ENCODE measurements at regions not wholly inside any gene's neighbourhood (a gene's known extent, or its start where the extent isn't known, plus 50 kb on each side); places are given as distances from the start of the nearest gene placed in this dataset.
"Not testable (repeated sequence)": the region's sequence is repeated elsewhere in the genome, so short reads cannot be mapped to it uniquely, and the experiment has no call there.

- no peak for DNase-seq
Measured at GRCh38 chr6:15953152-15953880, 175.6 kb upstream of the MYLIP start.

- DNase-seq = no peak
Measured at GRCh38 chr6:15952231-15953151, 176.4 kb upstream of the MYLIP start.

- DNase-seq = no peak
Measured at GRCh38 chr6:15950962-15951569, 177.8 kb upstream of the MYLIP start.

GRCh38 chr6:15949982-15950381 is 178.9 kb upstream of the MYLIP start:
- no peak for DNase-seq

GRCh38 chr6:15948930-15949900 is 179.7 kb upstream of the MYLIP start:
- no peak for DNase-seq

- DNase-seq = no peak
Measured at GRCh38 chr6:15947923-15948322, 181.0 kb upstream of the MYLIP start.

GRCh38 chr6:15947436-15947835 is 181.4 kb upstream of the MYLIP start:
- no peak for DNase-seq

- no peak for DNase-seq
Measured at GRCh38 chr6:15946701-15947385, 182.0 kb upstream of the MYLIP start.

- DNase-seq = no peak
Measured at GRCh38 chr6:15945593-15946159, 183.2 kb upstream of the MYLIP start.

GRCh38 chr6:15943423-15943822 is 185.5 kb upstream of the MYLIP start:
- DNase-seq = no peak

- DNase-seq = no peak
Measured at GRCh38 chr6:15941168-15941567, 187.7 kb upstream of the MYLIP start.

GRCh38 chr6:15938107-15938506 is 190.8 kb upstream of the MYLIP start:
- DNase-seq = no peak

GRCh38 chr6:15937602-15938001 is 191.3 kb upstream of the MYLIP start:
- no peak for DNase-seq

- DNase-seq = no peak
Measured at GRCh38 chr6:15936503-15936902, 192.4 kb upstream of the MYLIP start.

GRCh38 chr6:15935661-15936060 is 193.2 kb upstream of the MYLIP start:
- DNase-seq = no peak

- not testable (repeated sequence) for DNase-seq
Measured at GRCh38 chr6:15931697-15932096, 197.2 kb upstream of the MYLIP start.

- DNase-seq = no peak
Measured at GRCh38 chr6:15930207-15930606, 198.7 kb upstream of the MYLIP start.

- DNase-seq = no peak
Measured at GRCh38 chr6:15929685-15930084, 199.2 kb upstream of the MYLIP start.

- DNase-seq = no peak
Measured at GRCh38 chr6:15927531-15928225, 201.2 kb upstream of the MYLIP start.

GRCh38 chr6:15926256-15926655 is 202.6 kb upstream of the MYLIP start:
- no peak for DNase-seq

GRCh38 chr6:15924893-15925292 is 204.0 kb upstream of the MYLIP start:
- DNase-seq = no peak

All from stimulated activated CD4-positive, alpha-beta T cell treated with anti-CD3 and anti-CD28 coated beads, Interleukin-2, amount 100 ng/mL, for 48 hours (primary cell).